ENCODE measurements at regions not wholly inside any gene's neighbourhood (a gene's known extent, or its start where the extent isn't known, plus 50 kb on each side); places are given as distances from the start of the nearest gene placed in this dataset.
"Not testable (repeated sequence)": the region's sequence is repeated elsewhere in the genome, so short reads cannot be mapped to it uniquely, and the experiment has no call there.

DNA sequence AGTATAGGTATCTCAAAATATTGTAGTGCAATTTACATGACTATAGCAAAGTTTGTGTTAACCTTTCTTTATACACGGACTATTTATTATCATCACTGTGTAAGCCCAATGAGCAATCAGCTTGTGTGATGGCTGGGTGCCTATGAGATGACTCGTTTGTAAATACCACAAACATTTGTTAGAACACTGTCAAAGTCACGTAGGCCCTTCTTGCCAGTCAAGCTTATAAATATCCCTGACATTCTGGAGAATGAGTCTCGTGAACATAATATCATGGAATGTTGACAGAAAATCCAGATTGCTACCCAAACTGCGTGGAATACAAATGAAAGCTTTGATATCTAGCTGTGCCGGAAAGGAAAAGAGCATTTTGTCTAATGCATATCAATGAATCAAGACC lies 648.3 kb upstream of the MDGA2 start:
- H3K27me3 ChIP-seq (ENCODE audit: insufficient read depth, poor library complexity, severe bottlenecking): no peaks in the 10 kb centered on the region
- no peak for TF ChIP-seq CTCF (IDR thresholded peaks at IDR 0.05; ENCODE audit: poor library complexity, severe bottlenecking)
- no peak overlapping the region for H3K4me3 ChIP-seq (ENCODE audit: severe bottlenecking)
- H3K36me3 ChIP-seq (ENCODE audit: low read depth): no peaks in the 10 kb centered on the region
- DNase-seq (ENCODE audit: low spot score) (no peak), ATAC-seq (ENCODE audit: low read depth) (peak; percentile 92)
- H3K4me1 ChIP-seq (ENCODE audit: insufficient read depth, poor library complexity, severe bottlenecking): peaks cover 16% of the 10 kb centered on the region
- peak overlapping the region; percentile 21 for H3K27ac ChIP-seq (ENCODE audit: poor library complexity, severe bottlenecking)
- no peaks in the 10 kb centered on the region for H3K9me3 ChIP-seq (ENCODE audit: severe bottlenecking)

GRCh38 chr14:48319823-48320222 lies 644.4 kb upstream of the MDGA2 start:
- DNase-seq (ENCODE audit: low spot score) (no peak), ATAC-seq (ENCODE audit: low read depth) (no peak)
- no peak overlapping the region for H3K27ac ChIP-seq (ENCODE audit: poor library complexity, severe bottlenecking)
- no peak overlapping the region for H3K4me3 ChIP-seq (ENCODE audit: severe bottlenecking)
- no peaks in the 10 kb centered on the region for H3K36me3 ChIP-seq (ENCODE audit: low read depth)
- no peaks in the 10 kb centered on the region for H3K9me3 ChIP-seq (ENCODE audit: severe bottlenecking)
- no peak for TF ChIP-seq CTCF (IDR thresholded peaks at IDR 0.05; ENCODE audit: poor library complexity, severe bottlenecking)
- peaks cover 14% of the 10 kb centered on the region for H3K4me1 ChIP-seq (ENCODE audit: insufficient read depth, poor library complexity, severe bottlenecking)
- no peaks in the 10 kb centered on the region for H3K27me3 ChIP-seq (ENCODE audit: insufficient read depth, poor library complexity, severe bottlenecking)

- Histone ChIP-seq H3K4me3 (ENCODE audit: severe bottlenecking) (no peak overlapping the region), H3K36me3 (ENCODE audit: low read depth) (no peaks in the 10 kb centered on the region), H3K4me1 (ENCODE audit: insufficient read depth, poor library complexity, severe bottlenecking) (no peaks in the 10 kb centered on the region), H3K9me3 (ENCODE audit: severe bottlenecking) (no peaks in the 10 kb centered on the region), H3K27ac (ENCODE audit: poor library complexity, severe bottlenecking) (no peak overlapping the region), H3K27me3 (ENCODE audit: insufficient read depth, poor library complexity, severe bottlenecking) (peaks cover 35% of the 10 kb centered on the region)
- ATAC-seq (ENCODE audit: low read depth) (no peak), DNase-seq (ENCODE audit: low spot score) (no peak)
- TF ChIP-seq CTCF (IDR thresholded peaks at IDR 0.05; ENCODE audit: poor library complexity, severe bottlenecking): no peak
Observed at GRCh38 chr14:48304729-48305128, 629.3 kb upstream of the MDGA2 start.

DNA sequence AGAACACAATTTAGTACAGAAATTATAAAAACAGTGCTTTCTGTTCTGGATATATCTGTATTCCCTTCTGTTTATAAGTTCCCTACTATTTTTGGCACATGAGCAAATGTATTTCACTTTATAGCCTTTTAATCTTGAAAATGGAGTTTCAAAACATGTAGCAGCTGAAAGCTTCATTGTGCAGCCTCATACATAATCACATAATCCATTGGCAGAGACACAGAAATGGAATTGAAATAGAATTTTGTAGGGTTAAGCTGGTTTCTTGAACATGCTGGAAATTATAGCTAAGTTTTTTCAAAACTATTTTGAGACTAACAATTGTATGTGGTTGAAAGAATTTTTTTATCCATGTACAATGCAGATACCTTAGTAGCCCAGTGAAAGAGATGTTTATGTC lies 614.3 kb upstream of the MDGA2 start:
- Histone ChIP-seq H3K27me3 (ENCODE audit: insufficient read depth, poor library complexity, severe bottlenecking) (peaks cover 54% of the 10 kb centered on the region), H3K9me3 (ENCODE audit: severe bottlenecking) (no peaks in the 10 kb centered on the region), H3K27ac (ENCODE audit: poor library complexity, severe bottlenecking) (no peak overlapping the region), H3K4me1 (ENCODE audit: insufficient read depth, poor library complexity, severe bottlenecking) (no peaks in the 10 kb centered on the region), H3K36me3 (ENCODE audit: low read depth) (no peaks in the 10 kb centered on the region), H3K4me3 (ENCODE audit: severe bottlenecking) (no peak overlapping the region)
- no peak for TF ChIP-seq CTCF (IDR thresholded peaks at IDR 0.05; ENCODE audit: poor library complexity, severe bottlenecking)
- ATAC-seq (ENCODE audit: low read depth) (no peak), DNase-seq (ENCODE audit: low spot score) (no peak)

DNA sequence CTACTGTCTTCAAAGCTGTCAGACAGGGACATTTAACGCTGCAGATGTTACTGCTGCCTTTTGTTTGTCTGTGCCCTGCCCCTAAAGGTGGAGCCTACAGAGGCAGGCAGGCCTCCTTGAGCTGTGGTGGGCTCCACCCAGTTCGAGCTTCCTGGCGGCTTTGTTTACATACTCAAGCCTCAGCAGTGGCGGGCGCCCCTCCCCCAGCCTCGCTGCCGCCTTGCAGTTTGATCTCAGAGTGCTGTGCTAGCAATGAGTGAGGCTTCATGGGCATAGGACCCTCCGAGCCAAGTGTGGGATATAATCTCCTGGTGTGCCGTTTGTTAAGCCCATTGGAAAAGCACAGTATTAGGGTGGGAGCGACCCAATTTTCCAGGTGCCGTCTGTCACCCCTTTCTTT lies 609.8 kb upstream of the MDGA2 start:
- DNase-seq (ENCODE audit: low spot score); H3K4me3 ChIP-seq (ENCODE audit: severe bottlenecking); H3K27ac ChIP-seq (ENCODE audit: poor library complexity, severe bottlenecking); H3K4me1 ChIP-seq (ENCODE audit: insufficient read depth, poor library complexity, severe bottlenecking); ATAC-seq (ENCODE audit: low read depth); H3K9me3 ChIP-seq (ENCODE audit: severe bottlenecking); H3K36me3 ChIP-seq (ENCODE audit: low read depth): not testable (repeated sequence)
- peaks cover 44% of the 10 kb centered on the region for H3K27me3 ChIP-seq (ENCODE audit: insufficient read depth, poor library complexity, severe bottlenecking)

Measured in RWPE2 (cell line).